HuH-7 (cell line): ENCODE measurements at regions not wholly inside any gene's neighbourhood (a gene's known extent, or its start where the extent isn't known, plus 50 kb on each side); places are given as distances from the start of the nearest gene placed in this dataset.
"Not testable (repeated sequence)": the region's sequence is repeated elsewhere in the genome, so short reads cannot be mapped to it uniquely, and the experiment has no call there.

Experiments
- DNase-seq: peaks from one replicate; pipeline ENCODE4 v3.0.0; 2011; ENCODE audit warnings: low spot score

- no peak for DNase-seq
Observed at GRCh38 chr21:22762463-22762862, 1764.3 kb downstream of the NCAM2 start.

GRCh38 chr21:22763442-22763841, 1765.2 kb downstream of the NCAM2 start:
- DNase-seq, result no peak

- DNase-seq, result no peak
Observed at GRCh38 chr21:22764222-22764621, 1766.0 kb downstream of the NCAM2 start.

GRCh38 chr21:22791376-22791775, 1793.2 kb downstream of the NCAM2 start:
- no peak for DNase-seq

GRCh38 chr21:22791986-22792560, 1793.9 kb downstream of the NCAM2 start:
- peak; percentile 15 for DNase-seq

- no peak for DNase-seq
Observed at GRCh38 chr21:22795091-22795490, 1796.9 kb downstream of the NCAM2 start.

GRCh38 chr21:22795644-22796043, 1797.4 kb downstream of the NCAM2 start:
- DNase-seq, result no peak

- DNase-seq, result no peak
Observed at GRCh38 chr21:22796147-22796546, 1797.9 kb downstream of the NCAM2 start.

- no peak for DNase-seq
Observed at GRCh38 chr21:22804151-22804550, 1805.9 kb downstream of the NCAM2 start.

GRCh38 chr21:22806278-22806677, 1808.1 kb downstream of the NCAM2 start:
- DNase-seq, result no peak

GRCh38 chr21:22813201-22813600, 1815.0 kb downstream of the NCAM2 start:
- DNase-seq, result no peak

GRCh38 chr21:22818681-22819485, 1820.7 kb downstream of the NCAM2 start:
- DNase-seq, result not testable (repeated sequence)

GRCh38 chr21:22827422-22827821, 1829.2 kb downstream of the NCAM2 start:
- no peak for DNase-seq

- no peak for DNase-seq
Observed at GRCh38 chr21:22842875-22843274, 1844.7 kb downstream of the NCAM2 start.

- no peak for DNase-seq
Observed at GRCh38 chr21:22855581-22855980, 1857.4 kb downstream of the NCAM2 start.

- no peak for DNase-seq
Observed at GRCh38 chr21:22871692-22872091, 1873.5 kb downstream of the NCAM2 start.

- no peak for DNase-seq
Observed at GRCh38 chr21:22880573-22880972, 1882.4 kb downstream of the NCAM2 start.

- no peak for DNase-seq
Observed at GRCh38 chr21:22881131-22881530, 1882.9 kb downstream of the NCAM2 start.

- DNase-seq, result no peak
Observed at GRCh38 chr21:22885079-22885478, 1886.9 kb downstream of the NCAM2 start.

- DNase-seq, result no peak
Observed at GRCh38 chr21:22885614-22886013, 1887.4 kb downstream of the NCAM2 start.

GRCh38 chr21:22889445-22889844, 1891.2 kb downstream of the NCAM2 start:
- no peak for DNase-seq

GRCh38 chr21:22890656-22891055, 1892.4 kb downstream of the NCAM2 start:
- DNase-seq, result no peak

- no peak for DNase-seq
Observed at GRCh38 chr21:22892028-22892427, 1893.8 kb downstream of the NCAM2 start.

- no peak for DNase-seq
Observed at GRCh38 chr21:22892740-22893139, 1894.5 kb downstream of the NCAM2 start.
